Neural cell (in vitro differentiated cells): ENCODE measurements at regions not wholly inside any gene's neighbourhood (a gene's known extent, or its start where the extent isn't known, plus 50 kb on each side); places are given as distances from the start of the nearest gene placed in this dataset.
A peak's percentile ranks its signal among the peaks of the same experiment; 100 is the strongest.

Source experiments
- EP300 ChIP-seq: fragments of 450-650 bp; conservative IDR thresholded peaks from 2 replicates; pipeline ENCODE4 v1.6.1; 2014; ENCODE audit warnings: antibody characterized with exemption, mild to moderate bottlenecking, moderate library complexity; ENCODE audit not compliant: poor library complexity, severe bottlenecking
- SMC3 ChIP-seq: fragments of 450-650 bp; conservative IDR thresholded peaks from 2 replicates; pipeline ENCODE4 v1.6.1; 2014; ENCODE audit warnings: antibody characterized with exemption, mild to moderate bottlenecking, moderate library complexity; ENCODE audit not compliant: poor library complexity
- TAF1 ChIP-seq: IDR thresholded peaks from 2 replicates; pipeline ENCODE4 v1.6.1; 2012; ENCODE audit warnings: low read depth
- TF ChIP-seq, protein P1 (sequence below): fragments of 450-650 bp; IDR thresholded peaks from 2 replicates; pipeline ENCODE4 v1.5.1; 2014; ENCODE audit warnings: antibody characterized with exemption, mild to moderate bottlenecking, moderate library complexity; ENCODE audit not compliant: poor library complexity, severe bottlenecking
- TF ChIP-seq, protein P2 (sequence below): IDR thresholded peaks from 2 replicates; pipeline ENCODE4 v1.6.1; 2012; ENCODE audit warnings: borderline replicate concordance

DNA sequence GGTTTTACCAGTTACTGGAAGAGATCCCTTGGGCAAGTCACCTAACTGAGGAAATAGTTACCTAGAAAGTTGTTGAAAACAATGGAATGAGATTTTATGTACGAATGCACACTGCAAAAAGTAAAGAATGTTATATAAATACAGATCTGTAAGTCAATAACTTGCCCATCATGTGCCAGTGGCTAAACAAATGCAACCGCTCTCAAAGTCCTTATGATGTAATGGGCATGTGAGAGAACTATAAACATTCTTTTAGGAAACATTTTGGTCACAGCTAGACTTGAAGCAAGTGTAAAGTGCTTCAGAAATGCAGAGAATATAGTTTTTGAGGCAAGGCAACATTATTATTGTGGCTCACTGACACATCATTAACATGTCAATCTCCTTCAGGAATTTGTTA is 1044.5 kb downstream of the TUSC7 start:
- TF ChIP-seq, protein P1, sequence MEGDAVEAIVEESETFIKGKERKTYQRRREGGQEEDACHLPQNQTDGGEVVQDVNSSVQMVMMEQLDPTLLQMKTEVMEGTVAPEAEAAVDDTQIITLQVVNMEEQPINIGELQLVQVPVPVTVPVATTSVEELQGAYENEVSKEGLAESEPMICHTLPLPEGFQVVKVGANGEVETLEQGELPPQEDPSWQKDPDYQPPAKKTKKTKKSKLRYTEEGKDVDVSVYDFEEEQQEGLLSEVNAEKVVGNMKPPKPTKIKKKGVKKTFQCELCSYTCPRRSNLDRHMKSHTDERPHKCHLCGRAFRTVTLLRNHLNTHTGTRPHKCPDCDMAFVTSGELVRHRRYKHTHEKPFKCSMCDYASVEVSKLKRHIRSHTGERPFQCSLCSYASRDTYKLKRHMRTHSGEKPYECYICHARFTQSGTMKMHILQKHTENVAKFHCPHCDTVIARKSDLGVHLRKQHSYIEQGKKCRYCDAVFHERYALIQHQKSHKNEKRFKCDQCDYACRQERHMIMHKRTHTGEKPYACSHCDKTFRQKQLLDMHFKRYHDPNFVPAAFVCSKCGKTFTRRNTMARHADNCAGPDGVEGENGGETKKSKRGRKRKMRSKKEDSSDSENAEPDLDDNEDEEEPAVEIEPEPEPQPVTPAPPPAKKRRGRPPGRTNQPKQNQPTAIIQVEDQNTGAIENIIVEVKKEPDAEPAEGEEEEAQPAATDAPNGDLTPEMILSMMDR: no peak
- TF ChIP-seq, protein P2, sequence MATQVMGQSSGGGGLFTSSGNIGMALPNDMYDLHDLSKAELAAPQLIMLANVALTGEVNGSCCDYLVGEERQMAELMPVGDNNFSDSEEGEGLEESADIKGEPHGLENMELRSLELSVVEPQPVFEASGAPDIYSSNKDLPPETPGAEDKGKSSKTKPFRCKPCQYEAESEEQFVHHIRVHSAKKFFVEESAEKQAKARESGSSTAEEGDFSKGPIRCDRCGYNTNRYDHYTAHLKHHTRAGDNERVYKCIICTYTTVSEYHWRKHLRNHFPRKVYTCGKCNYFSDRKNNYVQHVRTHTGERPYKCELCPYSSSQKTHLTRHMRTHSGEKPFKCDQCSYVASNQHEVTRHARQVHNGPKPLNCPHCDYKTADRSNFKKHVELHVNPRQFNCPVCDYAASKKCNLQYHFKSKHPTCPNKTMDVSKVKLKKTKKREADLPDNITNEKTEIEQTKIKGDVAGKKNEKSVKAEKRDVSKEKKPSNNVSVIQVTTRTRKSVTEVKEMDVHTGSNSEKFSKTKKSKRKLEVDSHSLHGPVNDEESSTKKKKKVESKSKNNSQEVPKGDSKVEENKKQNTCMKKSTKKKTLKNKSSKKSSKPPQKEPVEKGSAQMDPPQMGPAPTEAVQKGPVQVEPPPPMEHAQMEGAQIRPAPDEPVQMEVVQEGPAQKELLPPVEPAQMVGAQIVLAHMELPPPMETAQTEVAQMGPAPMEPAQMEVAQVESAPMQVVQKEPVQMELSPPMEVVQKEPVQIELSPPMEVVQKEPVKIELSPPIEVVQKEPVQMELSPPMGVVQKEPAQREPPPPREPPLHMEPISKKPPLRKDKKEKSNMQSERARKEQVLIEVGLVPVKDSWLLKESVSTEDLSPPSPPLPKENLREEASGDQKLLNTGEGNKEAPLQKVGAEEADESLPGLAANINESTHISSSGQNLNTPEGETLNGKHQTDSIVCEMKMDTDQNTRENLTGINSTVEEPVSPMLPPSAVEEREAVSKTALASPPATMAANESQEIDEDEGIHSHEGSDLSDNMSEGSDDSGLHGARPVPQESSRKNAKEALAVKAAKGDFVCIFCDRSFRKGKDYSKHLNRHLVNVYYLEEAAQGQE: no peak
- TF ChIP-seq TAF1 (no peak), SMC3 (no peak), EP300 (peak; percentile 18)
